HepG2 (cell line): ENCODE measurements at regions not wholly inside any gene's neighbourhood (a gene's known extent, or its start where the extent isn't known, plus 50 kb on each side); places are given as distances from the start of the nearest gene placed in this dataset.

Source experiments
- ATAC-seq: fragments of 200-7000 bp; cut with Tn5 transposase; 3 replicates; pipeline ENCODE4 v1.9.1; 2020; ENCODE audit warnings: mild to moderate bottlenecking, moderate library complexity
- BruUV-seq: library from RNA; stranded (reverse); fragments of 400-500 nt; replicated peaks from 2 replicates; lab custom pipeline; 2021; lab: Mats Ljungman, UMichigan
- CTCF ChIA-PET: fragments of 300-600 bp; formaldehyde crosslinking; extraction: SDS; loops from one replicate; lab custom pipeline; 2021; ENCODE audit warnings: low total read pairs, inconsistent platforms, low intra/inter-chr PET ratio; lab: Yijun Ruan, JAX
- POLR2A ChIA-PET: fragments of 350-600 bp; sonication (Branson Sonifier 250); formaldehyde crosslinking; loops from one replicate; lab custom pipeline; 2020; ENCODE audit warnings: antibody characterized with exemption, inconsistent platforms; lab: Yijun Ruan, JAX
- DNase-seq: peaks from one replicate; pipeline ENCODE4 v3.0.0-alpha.2; 2015; ENCODE audit warnings: low spot score
- FAIRE-seq: peaks from 3 replicates; lab custom pipeline; 2011; peaks lifted over from hg19 to GRCh38; lab: Jason Lieb, UNC
- H2AFZ ChIP-seq: one replicate; pipeline ENCODE4 v1.6.1; 2011; ENCODE audit warnings: low read length, inconsistent platforms
- H3K27ac ChIP-seq: fragments of 300-600 bp; 3 replicates; pipeline ENCODE4 v1.8.0; 2011; ENCODE audit warnings: mixed run types, mild to moderate bottlenecking, mixed read lengths, low read length, inconsistent platforms; ENCODE audit not compliant: insufficient read depth; ENCODE audit errors: extremely low read length
- H3K27me3 ChIP-seq, 2 experiments: fragments of 200-600 bp in 1 of 2; 2 replicates in 1 of 2; 3 replicates in 1 of 2; pipeline versions ENCODE4 v1.6.0 to v1.8.0; 2011; ENCODE audit warnings: low read length in 2 of 2, mild to moderate bottlenecking in 2 of 2, moderate library complexity in 2 of 2, inconsistent platforms in 1 of 2; ENCODE audit not compliant: insufficient read depth in 2 of 2, control insufficient read depth in 1 of 2
- H3K36me3 ChIP-seq, 2 experiments: fragments of 200-600 bp in 1 of 2; replicated peaks in 1 of 2; 2 replicates in 1 of 2; 3 replicates in 1 of 2; pipeline versions ENCODE4 v1.5.1 to v1.8.0; 2011; ENCODE audit warnings: low read length in 2 of 2, inconsistent platforms in 1 of 2; ENCODE audit not compliant: insufficient read depth in 2 of 2, control insufficient read depth in 1 of 2
- H3K4me1 ChIP-seq: 2 replicates; pipeline ENCODE4 v1.5.1; 2012; ENCODE audit warnings: low read length, inconsistent platforms; ENCODE audit not compliant: insufficient read depth
- H3K4me2 ChIP-seq: 2 replicates; pipeline ENCODE4 v1.6.0; 2011; ENCODE audit warnings: low read depth, low read length, inconsistent platforms
- H3K4me3 ChIP-seq, 3 experiments: fragments of 200-600 bp in 1 of 3; sonication (generic), shearing (Covaris generic) in 1 of 3; replicated peaks in 1 of 3; 2 replicates each; pipeline ENCODE4 v1.5.1; 2011 to 2016; ENCODE audit warnings: low read length in 3 of 3, inconsistent platforms in 2 of 3, low read depth in 2 of 3, mild to moderate bottlenecking in 2 of 3, control low read depth in 1 of 3, mixed read lengths in 1 of 3; ENCODE audit not compliant: insufficient read depth in 1 of 3
- H3K79me2 ChIP-seq: one replicate; pipeline ENCODE4 v1.6.1; 2011; ENCODE audit warnings: low read length, inconsistent platforms; ENCODE audit not compliant: insufficient read depth
- H3K9ac ChIP-seq: 2 replicates; pipeline ENCODE4 v1.6.0; 2011; ENCODE audit warnings: mild to moderate bottlenecking, low read depth, low read length, inconsistent platforms; ENCODE audit not compliant: insufficient read depth
- H3K9me3 ChIP-seq: 2 replicates; pipeline ENCODE4 v1.5.1; 2012; ENCODE audit warnings: mild to moderate bottlenecking, low read length
- H4K20me1 ChIP-seq: 2 replicates; pipeline ENCODE4 v1.6.0; 2011; ENCODE audit warnings: inconsistent platforms, mild to moderate bottlenecking, low read length, moderate library complexity; ENCODE audit not compliant: insufficient read depth
- GATAD1 ChIP-seq: IDR thresholded peaks from 2 replicates; pipeline ENCODE4 v1.6.1; 2016; ENCODE audit warnings: missing genetic modification reagents, missing compliant biosample characterization
- HDAC6 ChIP-seq: fragments of 200-600 bp; sonication (generic); IDR thresholded peaks from 2 replicates; pipeline ENCODE4 v1.7.0; 2017; ENCODE audit warnings: mild to moderate bottlenecking, antibody characterized with exemption, low read length, low read depth
- HOXA3 ChIP-seq: sonication (generic); formaldehyde crosslinking; IDR thresholded peaks from 2 replicates; pipeline ENCODE4 v1.5.0; 2020; ENCODE audit warnings: missing genetic modification reagents
- KAT2B ChIP-seq: fragments of 150-350 bp; IDR thresholded peaks from 2 replicates; pipeline ENCODE4 v1.6.1; 2014; ENCODE audit warnings: low read depth, low read length, borderline replicate concordance
- NFYC ChIP-seq: IDR thresholded peaks from 2 replicates; pipeline ENCODE4 v1.6.1; 2016; ENCODE audit warnings: missing genetic modification reagents, missing compliant biosample characterization
- NR3C1 ChIP-seq: sonication (generic); formaldehyde crosslinking; IDR thresholded peaks from 2 replicates; pipeline ENCODE4 v1.4.0; 2020; ENCODE audit warnings: missing genetic modification reagents
- TCF12 ChIP-seq, 2 experiments: fragments of 450-650 bp in 1 of 2; sonication (generic) in 1 of 2; formaldehyde crosslinking in 1 of 2; IDR thresholded peaks; 2 replicates each; pipeline versions ENCODE4 v1.6.1 to v1.8.0; 2017 to 2022; ENCODE audit warnings: antibody characterized with exemption in 1 of 2, mild to moderate bottlenecking in 1 of 2, missing genetic modification reagents in 1 of 2, moderate library complexity in 1 of 2
- TGIF2 ChIP-seq: IDR thresholded peaks from 2 replicates; pipeline ENCODE4 v1.6.1; 2016; ENCODE audit warnings: control low read depth, missing compliant biosample characterization
- ZNF670 ChIP-seq: sonication (generic); formaldehyde crosslinking; IDR thresholded peaks from 2 replicates; pipeline ENCODE4 v1.8.0; 2022; ENCODE audit warnings: mild to moderate bottlenecking, missing genetic modification reagents, borderline replicate concordance
- WGBS: methylation state at CpG from one replicate; pipeline ENCODE4 v1.1.6; 2017; ENCODE audit warnings: low lambda C conversion rate; 5-methylcytosine and 5-hydroxymethylcytosine counted together
- in situ Hi-C: cut with HindIII; loops from 2 replicates; pipeline ENCODE4 v1.10.0; 2017; ENCODE audit warnings: low pct_unique_long_range_greater_than_20kb; ENCODE audit not compliant: extremely low pct_ligation_motif_present
- intact Hi-C: fragments of 100-400 bp; cut with micrococcal nuclease; formaldehyde crosslinking; loops from one replicate; pipeline ENCODE4 v1.10.0; 2022; ENCODE audit not compliant: unreplicated experiment
- TF ChIP-seq, protein P1 (sequence below): sonication (generic); formaldehyde crosslinking; IDR thresholded peaks from 2 replicates; pipeline ENCODE4 v1.4.0; 2020; ENCODE audit warnings: missing genetic modification reagents
- TF ChIP-seq, protein P2 (sequence below): sonication (generic); formaldehyde crosslinking; IDR thresholded peaks from 2 replicates; pipeline ENCODE4 v1.5.0; 2020; ENCODE audit warnings: mild to moderate bottlenecking, missing genetic modification reagents, moderate library complexity

DNA sequence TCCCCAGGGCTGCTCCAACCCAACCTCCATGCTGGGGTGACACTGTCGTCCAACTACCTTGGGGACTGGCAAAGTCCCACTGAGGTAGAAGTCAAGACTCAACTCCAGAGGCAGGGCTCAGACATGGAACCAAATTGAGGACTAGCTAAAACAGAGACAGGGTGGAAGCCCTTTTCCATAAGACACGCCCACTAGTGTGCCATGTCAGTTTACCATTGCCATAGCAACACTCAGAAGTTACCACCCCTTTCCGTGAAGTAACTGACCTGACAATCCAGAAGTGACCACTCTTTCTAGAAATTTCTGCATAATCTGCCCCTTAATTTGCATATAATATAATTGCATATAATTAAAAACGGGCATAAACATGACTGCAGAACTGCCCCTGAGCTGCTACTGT, 409.6 kb downstream of the MED13L start:
- FAIRE-seq: no peak
- ChIA-PET CTCF (interaction anchor here (1.5 to 1.9 kb wide), 2 partner anchors 49 to 79 kb away, joined by 4 to 5 read pairs; no protein-coding TSS in a partner anchor), POLR2A (no interaction called here)
- TF ChIP-seq HOXA3 (CRISPR knock-in tag): no peak
- no peak for TF ChIP-seq NFYC (CRISPR knock-in tag)
- no peak for TF ChIP-seq GATAD1 (CRISPR knock-in tag)
- no peak for TF ChIP-seq ZNF670 (CRISPR knock-in tag)
- TF ChIP-seq KAT2B: no peak
- TF ChIP-seq TGIF2 (CRISPR knock-in tag): no peak
- TF ChIP-seq TCF12 (IDR thresholded peaks at IDR 0.05): no peak
- TF ChIP-seq TCF12 (CRISPR knock-in tag; IDR thresholded peaks at IDR 0.05): no peak
- TF ChIP-seq HDAC6: no peak
- no peak for TF ChIP-seq NR3C1 (CRISPR knock-in tag)
- Histone ChIP-seq H3K36me3 (no peaks in the 10 kb centered on the region), H3K4me2 (no peak overlapping the region), H3K79me2 (no peaks in the 10 kb centered on the region), H4K20me1 (no peaks in the 10 kb centered on the region), H3K9ac (no peak overlapping the region), H3K4me1 (peaks cover 16% of the 10 kb centered on the region), H3K27ac (no peak overlapping the region), H3K27me3 (no peaks in the 10 kb centered on the region), H3K4me3 (no peak overlapping the region), H3K9me3 (no peaks in the 10 kb centered on the region), H2AFZ (no peak overlapping the region)
- DNase-seq: no peak
- intact Hi-C loops: no loop called here
- ATAC-seq: no peak
- WGBS: 60% methylated on average over 4 of the region's 4 CpGs
- in situ Hi-C loops: no loop called here
- no TSS peak for BruUV-seq

GRCh38 chr12:115866909-115867525, 410.5 kb downstream of the MED13L start:
- ChIA-PET CTCF (interaction anchor here (1.5 to 1.9 kb wide), 2 partner anchors 50 to 80 kb away, joined by 4 to 5 read pairs; no protein-coding TSS in a partner anchor), POLR2A (no interaction called here)
- no peaks in the 10 kb centered on the region for H3K27me3 ChIP-seq
- FAIRE-seq (no peak), ATAC-seq (no peak), DNase-seq (peak; percentile 6)
- intact Hi-C loops (no loop called here), in situ Hi-C loops (no loop called here)
- H3K79me2 ChIP-seq: no peaks in the 10 kb centered on the region
- peaks cover 8% of the 10 kb centered on the region for H3K4me1 ChIP-seq
- no peak overlapping the region for H3K4me2 ChIP-seq
- no peak overlapping the region for H3K4me3 ChIP-seq
- H3K36me3 ChIP-seq: no peaks in the 10 kb centered on the region
- no TSS peak for BruUV-seq
- no peak overlapping the region for H3K9ac ChIP-seq
- no peak overlapping the region for H3K27ac ChIP-seq
- H2AFZ ChIP-seq: no peak overlapping the region
- 33% methylated on average over 6 of the region's 6 CpGs for WGBS
- no peaks in the 10 kb centered on the region for H4K20me1 ChIP-seq
- H3K9me3 ChIP-seq: no peaks in the 10 kb centered on the region
- TF ChIP-seq, protein P1, sequence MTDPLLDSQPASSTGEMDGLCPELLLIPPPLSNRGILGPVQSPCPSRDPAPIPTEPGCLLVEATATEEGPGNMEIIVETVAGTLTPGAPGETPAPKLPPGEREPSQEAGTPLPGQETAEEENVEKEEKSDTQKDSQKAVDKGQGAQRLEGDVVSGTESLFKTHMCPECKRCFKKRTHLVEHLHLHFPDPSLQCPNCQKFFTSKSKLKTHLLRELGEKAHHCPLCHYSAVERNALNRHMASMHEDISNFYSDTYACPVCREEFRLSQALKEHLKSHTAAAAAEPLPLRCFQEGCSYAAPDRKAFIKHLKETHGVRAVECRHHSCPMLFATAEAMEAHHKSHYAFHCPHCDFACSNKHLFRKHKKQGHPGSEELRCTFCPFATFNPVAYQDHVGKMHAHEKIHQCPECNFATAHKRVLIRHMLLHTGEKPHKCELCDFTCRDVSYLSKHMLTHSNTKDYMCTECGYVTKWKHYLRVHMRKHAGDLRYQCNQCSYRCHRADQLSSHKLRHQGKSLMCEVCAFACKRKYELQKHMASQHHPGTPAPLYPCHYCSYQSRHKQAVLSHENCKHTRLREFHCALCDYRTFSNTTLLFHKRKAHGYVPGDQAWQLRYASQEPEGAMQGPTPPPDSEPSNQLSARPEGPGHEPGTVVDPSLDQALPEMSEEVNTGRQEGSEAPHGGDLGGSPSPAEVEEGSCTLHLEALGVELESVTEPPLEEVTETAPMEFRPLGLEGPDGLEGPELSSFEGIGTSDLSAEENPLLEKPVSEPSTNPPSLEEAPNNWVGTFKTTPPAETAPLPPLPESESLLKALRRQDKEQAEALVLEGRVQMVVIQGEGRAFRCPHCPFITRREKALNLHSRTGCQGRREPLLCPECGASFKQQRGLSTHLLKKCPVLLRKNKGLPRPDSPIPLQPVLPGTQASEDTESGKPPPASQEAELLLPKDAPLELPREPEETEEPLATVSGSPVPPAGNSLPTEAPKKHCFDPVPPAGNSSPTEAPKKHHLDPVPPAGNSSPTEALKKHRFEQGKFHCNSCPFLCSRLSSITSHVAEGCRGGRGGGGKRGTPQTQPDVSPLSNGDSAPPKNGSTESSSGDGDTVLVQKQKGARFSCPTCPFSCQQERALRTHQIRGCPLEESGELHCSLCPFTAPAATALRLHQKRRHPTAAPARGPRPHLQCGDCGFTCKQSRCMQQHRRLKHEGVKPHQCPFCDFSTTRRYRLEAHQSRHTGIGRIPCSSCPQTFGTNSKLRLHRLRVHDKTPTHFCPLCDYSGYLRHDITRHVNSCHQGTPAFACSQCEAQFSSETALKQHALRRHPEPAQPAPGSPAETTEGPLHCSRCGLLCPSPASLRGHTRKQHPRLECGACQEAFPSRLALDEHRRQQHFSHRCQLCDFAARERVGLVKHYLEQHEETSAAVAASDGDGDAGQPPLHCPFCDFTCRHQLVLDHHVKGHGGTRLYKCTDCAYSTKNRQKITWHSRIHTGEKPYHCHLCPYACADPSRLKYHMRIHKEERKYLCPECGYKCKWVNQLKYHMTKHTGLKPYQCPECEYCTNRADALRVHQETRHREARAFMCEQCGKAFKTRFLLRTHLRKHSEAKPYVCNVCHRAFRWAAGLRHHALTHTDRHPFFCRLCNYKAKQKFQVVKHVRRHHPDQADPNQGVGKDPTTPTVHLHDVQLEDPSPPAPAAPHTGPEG (CRISPR knock-in tag): no peak
- TF ChIP-seq, protein P2, sequence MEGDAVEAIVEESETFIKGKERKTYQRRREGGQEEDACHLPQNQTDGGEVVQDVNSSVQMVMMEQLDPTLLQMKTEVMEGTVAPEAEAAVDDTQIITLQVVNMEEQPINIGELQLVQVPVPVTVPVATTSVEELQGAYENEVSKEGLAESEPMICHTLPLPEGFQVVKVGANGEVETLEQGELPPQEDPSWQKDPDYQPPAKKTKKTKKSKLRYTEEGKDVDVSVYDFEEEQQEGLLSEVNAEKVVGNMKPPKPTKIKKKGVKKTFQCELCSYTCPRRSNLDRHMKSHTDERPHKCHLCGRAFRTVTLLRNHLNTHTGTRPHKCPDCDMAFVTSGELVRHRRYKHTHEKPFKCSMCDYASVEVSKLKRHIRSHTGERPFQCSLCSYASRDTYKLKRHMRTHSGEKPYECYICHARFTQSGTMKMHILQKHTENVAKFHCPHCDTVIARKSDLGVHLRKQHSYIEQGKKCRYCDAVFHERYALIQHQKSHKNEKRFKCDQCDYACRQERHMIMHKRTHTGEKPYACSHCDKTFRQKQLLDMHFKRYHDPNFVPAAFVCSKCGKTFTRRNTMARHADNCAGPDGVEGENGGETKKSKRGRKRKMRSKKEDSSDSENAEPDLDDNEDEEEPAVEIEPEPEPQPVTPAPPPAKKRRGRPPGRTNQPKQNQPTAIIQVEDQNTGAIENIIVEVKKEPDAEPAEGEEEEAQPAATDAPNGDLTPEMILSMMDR (CRISPR knock-in tag): 0 out of 2 replicates have a peak, but pooled peaks have one; percentile 26
